GM12874 (cell line): ENCODE measurements at regions not wholly inside any gene's neighbourhood (a gene's known extent, or its start where the extent isn't known, plus 50 kb on each side); places are given as distances from the start of the nearest gene placed in this dataset.

Experiments used
- CTCF ChIP-seq: IDR thresholded peaks from 2 replicates; pipeline ENCODE4 v1.5.1; 2011; ENCODE audit warnings: low read depth, mild to moderate bottlenecking, control low read depth, low read length, moderate library complexity; ENCODE audit not compliant: insufficient read depth

GRCh38 chr21:24310788-24311187, 1296.5 kb downstream of the MRPL39 start:
- TF ChIP-seq CTCF = no peak

GRCh38 chr21:24308183-24308582, 1299.1 kb downstream of the MRPL39 start:
- TF ChIP-seq CTCF = no peak

- TF ChIP-seq CTCF = no peak
Measured at GRCh38 chr21:24302400-24302799, 1304.9 kb downstream of the MRPL39 start.

- TF ChIP-seq CTCF = no peak
Measured at GRCh38 chr21:24298040-24298439, 1309.2 kb downstream of the MRPL39 start.

- TF ChIP-seq CTCF = no peak
Measured at GRCh38 chr21:24294171-24294570, 1313.1 kb downstream of the MRPL39 start.

- TF ChIP-seq CTCF = no peak
Measured at GRCh38 chr21:24290151-24290833, 1317.0 kb downstream of the MRPL39 start.

- no peak for TF ChIP-seq CTCF
Measured at GRCh38 chr21:24289539-24289938, 1317.7 kb downstream of the MRPL39 start.
